Activated CD4-positive, alpha-beta T cell treated with anti-CD3 and anti-CD28 coated beads, Interleukin-2, amount 50 U/mL, for 24 hours (primary cell): ENCODE measurements at regions not wholly inside any gene's neighbourhood (a gene's known extent, or its start where the extent isn't known, plus 50 kb on each side); places are given as distances from the start of the nearest gene placed in this dataset.

Experiments
- DNase-seq, 2 donors: peaks; one replicate each; pipeline ENCODE4 v3.0.0-alpha.2; 2020; ENCODE audit warnings: low read depth in 1 of 2, low spot score in 1 of 2

DNA sequence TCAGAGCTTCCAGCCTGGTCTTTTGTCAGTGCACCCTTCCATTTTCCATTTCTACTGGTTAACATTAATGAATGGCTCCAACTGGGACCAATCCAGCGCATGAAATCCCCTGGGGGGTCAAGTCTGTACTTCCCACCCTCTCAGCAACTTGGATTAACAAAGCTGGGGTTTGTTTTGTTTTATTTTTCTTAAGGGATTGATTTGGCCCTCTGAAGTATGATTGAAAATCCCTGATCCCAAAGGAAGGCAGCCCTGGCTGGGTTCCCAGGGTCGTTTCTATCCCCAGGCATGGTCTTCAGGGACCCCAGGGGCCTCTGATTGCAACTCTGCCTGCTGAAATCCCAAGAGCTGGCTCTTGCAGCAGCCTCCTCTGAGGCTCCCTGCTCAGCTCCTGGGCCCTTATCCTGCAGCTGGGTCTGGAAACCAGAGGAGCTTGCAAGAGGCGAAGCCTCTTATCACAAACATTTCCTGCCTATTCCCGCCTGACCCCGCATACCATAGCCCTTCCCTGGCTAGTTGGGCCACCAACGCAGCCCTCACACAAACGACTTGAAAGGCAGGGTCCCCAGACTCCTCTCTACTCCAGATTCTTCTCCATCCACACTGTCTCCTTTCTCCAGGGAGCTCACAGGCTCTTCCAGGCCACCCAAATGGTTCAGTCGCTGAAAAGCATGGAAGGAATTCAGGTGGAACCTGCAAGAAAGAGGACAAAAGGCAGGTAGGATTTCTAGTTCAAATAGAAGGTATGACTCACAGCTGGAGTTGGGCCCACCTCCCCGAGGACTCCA is 109.7 kb upstream of the PKDCC start:
- no peak for DNase-seq

DNA sequence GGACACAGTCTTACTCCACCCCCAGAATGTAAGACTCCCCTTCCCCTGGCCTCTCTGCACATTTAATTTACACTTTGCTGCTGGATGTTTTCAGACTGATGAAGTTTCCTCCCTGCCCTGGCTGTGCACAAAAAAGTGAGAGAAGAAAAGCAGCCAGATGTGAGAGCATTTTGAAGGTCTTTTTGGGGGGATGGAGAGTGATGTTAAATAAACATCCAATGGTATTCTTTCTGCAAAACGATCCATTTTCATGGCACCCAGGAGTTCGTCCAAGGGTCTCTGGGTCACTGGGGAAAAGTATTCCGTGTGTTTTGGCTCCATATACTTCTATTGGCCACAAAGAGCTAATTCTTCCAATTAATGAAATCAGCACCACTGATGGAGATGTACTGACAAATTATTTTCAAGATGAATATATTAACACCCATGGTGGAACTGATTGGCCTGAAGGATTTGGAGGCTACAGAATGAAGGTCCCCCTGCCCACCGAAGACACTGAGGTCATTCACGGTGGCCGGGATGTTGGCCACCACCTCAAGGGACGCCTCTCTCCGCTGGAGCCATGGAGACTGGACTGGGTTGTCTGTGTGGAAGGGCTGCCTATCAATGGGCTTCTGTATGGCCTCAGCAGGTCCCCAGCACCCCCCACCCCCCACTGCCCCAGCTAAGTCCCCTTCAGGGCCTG is 107.6 kb upstream of the PKDCC start:
- no peak for DNase-seq

DNA sequence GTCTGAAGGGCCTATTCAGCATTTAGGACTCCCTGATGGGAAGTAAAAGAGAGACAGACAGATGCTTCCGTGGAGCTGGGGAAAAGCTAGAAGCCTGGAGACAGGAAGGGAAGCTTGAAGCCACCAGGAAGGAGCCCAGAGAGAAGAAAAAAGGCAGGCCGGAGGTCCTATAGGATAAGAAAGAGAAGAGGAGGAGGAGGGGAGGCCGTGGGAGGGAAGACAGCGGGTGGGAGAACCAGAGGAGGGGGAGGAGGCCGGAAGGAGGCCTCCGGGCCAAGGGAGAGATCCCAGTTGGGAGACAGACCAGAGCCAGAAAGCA is 107.1 kb upstream of the PKDCC start:
- no peak for DNase-seq

DNA sequence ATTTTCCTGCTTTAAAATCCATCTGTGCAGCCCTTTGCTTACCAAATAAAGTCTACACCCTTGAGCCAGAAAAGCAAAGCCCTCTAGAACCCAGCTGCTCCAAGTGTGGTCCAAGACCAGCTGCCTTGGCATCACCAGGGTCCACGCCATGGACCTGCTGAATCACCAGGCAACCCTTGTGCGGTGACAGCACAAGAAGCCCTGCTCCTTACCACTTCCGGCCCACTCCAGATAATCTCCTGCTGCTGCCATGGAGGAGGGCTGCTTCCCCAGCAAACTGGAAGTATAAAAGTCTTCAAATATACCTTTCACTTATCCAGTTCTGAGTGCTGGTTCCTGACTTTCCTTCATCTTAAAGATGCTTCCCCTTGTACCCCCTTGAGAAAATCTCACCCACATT is 106.0 kb upstream of the PKDCC start:
- no peak for DNase-seq

DNA sequence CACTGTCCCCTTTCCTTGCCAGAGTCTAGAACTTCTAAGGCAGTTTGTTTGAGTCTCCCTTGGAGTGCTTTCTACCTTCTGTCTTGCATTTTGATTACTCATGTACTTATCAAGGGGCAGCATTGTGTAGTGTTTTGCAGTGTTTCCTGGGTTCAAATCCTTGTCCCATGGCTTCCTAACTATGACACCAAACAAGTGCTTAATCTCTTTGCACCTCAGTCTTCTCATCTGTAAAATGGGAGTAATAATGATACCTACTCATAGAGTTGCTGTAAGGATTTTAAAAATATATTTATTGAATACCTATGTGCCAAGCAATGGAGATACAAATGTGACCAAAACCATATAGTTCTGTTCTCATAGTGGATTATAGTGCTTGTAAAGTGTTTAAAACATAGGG is 105.5 kb upstream of the PKDCC start:
- no peak for DNase-seq

DNA sequence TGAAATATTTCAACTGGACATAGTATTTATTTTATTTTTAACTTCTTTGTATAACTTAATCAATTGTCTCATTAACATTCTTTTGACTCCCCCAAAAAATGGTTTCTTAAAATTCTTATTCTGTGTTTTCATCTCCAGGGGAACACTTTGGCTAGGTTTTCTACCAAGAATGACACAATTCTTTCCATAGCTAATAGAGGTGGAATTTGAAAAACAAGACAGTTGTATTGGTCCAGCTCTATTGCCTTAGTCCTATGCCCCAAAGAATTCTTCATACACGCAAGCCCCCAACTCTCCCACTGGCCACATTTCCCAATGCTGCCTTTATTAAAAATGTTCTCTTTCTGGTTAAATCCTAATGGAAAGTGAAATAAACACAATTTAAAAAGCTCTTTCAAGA is 104.7 kb upstream of the PKDCC start:
- DNase-seq: no peak

DNA sequence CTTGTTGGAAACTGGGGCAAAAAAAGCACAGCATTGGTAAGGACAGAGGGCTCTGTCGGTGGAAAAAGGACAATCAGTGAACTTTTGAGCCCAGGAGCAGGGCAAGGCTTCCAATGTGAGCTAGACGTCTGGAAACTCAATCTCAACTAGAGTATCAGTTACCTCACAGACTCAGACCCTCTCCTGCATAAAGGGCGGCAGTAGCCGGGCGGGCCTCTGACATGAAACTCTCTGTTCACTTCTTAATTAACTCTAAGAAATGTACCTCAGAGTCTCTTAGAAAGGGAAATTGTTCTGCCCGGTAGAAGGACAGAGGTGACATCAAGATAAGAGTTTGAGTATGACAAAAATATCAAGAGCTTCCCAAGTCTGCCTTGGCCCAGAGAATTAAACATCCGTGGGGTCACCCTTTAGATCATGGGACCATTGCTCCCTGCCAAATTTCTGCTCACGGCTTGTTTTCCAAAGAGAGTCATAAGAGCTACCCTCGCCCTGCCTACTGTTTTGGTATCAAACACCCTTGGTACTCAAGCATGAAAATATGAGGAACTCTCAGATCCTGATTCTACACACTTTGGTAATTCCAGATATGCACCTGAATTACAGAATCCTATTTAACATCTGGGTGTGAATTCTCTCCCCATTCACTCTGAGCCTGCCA is 103.5 kb upstream of the PKDCC start:
- DNase-seq: no peak

DNA sequence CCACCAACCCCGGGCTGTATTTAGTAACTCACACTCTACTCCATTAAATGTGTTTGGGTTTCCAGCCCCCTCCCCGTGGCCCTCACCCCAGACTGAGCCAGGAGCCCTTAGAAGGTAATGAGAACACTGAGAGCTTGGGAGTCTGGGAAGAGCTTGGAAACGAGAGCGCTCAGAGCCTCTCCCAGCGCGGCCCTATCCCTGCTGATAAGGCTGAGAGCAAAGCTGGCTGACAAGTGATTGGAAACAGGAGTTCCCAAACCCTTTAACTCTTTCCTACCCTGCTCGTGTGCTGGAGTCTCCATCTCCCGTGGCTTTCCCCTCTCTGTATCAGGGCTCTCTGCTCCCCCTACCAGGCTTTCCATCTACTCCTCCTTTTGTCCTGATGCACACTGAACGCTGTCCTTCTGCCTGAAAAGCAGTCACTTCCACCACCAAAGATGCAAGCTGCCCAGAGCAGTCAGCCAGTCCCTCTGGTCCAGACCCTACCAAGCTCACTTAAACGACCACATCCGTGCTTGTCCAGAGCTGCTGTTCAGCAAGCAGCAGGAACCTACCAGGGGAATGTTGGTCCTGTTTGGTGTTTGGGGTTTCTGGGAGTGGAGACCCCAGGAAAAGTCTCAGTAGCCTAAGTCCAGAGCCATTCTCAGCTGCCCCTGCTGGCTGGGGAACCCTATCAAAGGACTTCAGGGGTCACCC is 100.0 kb upstream of the PKDCC start:
- no peak for DNase-seq

DNA sequence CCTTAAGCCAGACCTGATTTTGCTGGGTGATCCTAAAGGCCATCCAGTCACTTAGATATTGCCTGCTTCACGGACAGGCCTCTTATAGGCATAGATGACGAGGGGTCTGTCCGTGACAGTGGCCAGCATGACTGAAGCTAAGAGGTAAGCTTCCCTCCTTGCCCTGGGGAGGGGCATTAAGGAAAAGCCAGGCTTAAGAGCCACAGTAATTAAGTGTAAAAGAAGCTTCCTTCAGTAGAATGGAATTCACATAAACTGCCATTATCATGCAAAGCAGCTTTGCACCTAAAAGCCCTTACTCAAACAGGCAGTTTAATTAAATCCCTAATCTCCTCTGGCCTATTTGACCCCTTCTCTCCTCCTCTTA is 99.4 kb upstream of the PKDCC start:
- DNase-seq: no peak

DNA sequence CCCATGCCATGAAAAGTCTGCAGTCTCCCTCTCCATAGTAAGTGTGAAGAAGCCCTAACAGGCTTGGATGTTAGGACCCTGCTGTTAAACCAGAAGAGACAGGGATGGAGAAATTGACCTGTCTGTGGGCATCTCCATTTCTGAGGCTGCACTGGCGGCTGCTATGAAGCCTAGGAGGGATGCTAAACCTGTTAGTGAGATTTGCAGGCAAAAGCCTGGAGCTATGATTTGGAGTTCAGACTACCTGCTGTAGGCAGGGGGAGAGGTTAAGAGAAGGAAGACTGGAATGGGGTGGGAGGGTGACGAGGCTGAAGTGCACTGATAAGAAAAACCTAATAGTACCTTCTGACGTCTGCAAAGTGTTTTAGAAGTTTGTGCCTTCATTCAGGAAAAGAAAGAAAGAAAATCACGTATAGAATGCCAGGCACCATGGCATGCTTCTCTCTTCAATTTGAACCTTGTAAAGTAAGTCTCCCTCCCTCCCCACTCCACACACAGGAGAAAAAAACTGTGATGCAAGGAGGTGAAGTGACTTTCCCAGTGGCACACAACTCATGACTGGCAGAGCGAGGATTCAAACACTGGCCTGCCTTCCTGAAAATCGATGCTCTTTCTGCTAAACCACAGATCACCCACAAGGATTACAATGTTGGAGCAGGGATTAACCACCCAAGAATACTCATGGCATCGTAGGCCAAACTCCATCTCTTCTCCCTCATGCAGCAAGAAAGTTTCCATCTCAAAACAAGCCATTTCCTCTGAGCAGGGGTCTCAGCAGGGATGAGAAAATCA is 98.5 kb upstream of the PKDCC start:
- no peak for DNase-seq

DNA sequence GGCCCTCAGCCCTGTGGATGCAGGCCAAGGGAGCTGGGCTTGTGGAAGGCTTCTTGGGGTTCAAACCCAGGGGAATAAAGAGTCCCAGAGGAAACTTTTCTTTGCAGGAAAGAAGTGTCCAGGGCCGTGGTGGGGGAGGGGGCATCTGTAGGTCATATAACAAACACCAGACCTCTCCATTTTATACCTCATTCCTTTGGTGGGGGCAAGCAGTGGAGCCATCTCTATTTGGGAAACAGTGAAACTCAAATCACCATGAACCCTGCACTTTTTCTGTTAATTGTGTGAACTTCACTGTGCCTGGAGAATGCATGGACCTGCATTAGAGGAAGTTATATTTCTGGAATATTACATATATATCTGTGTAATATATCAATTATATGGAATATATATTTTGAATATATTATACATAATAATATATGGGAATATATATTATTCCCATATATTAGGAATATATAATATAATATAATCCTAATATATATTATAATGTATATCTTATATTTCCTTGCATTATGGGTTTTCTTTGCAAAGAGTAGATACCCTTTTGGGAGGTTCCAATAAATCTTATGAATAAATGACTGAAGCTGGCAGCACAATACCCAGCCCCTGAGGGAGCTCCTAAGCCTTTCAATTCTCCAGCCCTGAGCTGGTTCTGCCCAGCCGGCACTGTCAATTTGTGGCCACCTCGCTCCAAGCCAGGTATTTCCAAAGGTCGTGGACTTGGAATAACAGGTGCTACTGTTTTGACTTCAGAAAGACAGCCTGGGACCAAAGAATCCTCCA is 97.7 kb upstream of the PKDCC start:
- DNase-seq: no peak

DNA sequence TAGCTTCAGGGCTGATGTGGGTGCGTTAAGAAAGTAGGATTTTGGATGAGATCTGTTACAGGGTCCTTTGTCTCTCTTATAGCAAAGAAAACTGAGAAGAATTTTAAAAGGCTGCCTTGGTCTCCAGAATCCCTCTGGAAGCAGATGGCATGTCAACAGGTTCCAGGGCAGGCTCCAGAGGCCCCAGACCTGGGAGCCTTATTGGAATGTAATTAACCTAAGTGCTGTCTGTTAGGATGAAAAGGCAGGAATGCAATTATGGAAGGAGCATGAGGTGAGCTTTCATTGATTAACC is 97.2 kb upstream of the PKDCC start:
- DNase-seq: no peak

DNA sequence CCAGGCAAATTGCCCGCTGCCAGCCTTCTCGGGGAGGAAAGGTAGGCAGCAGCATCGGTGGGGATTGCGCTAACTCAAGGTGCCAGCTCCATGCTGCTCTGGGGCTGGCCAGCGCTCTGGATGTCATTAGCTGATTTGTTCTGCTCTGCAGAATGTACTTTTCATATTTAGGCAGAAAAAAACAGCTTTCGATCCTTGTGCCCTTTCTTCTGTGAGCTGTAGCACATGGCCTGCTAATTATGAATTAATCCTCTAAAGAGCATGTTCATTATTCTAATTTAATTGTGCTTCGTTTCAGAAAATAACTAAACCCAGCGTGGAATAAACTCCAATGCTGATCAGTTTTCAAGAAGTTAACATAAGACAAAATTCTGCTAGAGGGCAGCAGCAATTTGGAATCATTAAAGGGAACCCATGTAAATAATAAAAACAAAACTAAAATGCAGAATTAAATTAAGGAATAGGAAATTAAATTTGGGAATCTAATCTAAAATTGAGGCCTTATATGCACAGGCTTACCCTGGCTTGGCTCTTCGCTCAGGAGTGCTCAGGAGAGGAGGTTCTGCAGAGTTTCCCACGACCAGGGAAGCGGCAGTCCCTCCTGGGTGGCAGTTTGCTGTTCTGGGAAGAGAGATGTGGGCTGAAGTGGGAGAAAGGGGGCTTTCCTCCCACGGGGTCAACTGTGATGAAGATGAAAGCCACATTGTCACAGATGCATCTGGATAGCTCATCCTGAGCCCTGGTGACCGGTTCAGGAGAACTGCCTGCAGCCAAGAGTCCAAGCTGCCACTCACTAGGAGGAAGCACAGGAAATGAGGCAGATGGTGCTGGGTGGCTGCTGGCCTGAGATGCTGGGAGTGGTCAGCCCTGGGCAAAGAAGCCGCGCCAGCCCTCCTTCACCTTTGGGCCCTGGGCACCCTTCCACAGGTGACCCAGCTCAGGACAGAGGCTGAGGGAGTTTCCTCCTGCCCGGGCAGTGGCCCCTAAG is 93.2 kb upstream of the PKDCC start:
- no peak for DNase-seq

DNA sequence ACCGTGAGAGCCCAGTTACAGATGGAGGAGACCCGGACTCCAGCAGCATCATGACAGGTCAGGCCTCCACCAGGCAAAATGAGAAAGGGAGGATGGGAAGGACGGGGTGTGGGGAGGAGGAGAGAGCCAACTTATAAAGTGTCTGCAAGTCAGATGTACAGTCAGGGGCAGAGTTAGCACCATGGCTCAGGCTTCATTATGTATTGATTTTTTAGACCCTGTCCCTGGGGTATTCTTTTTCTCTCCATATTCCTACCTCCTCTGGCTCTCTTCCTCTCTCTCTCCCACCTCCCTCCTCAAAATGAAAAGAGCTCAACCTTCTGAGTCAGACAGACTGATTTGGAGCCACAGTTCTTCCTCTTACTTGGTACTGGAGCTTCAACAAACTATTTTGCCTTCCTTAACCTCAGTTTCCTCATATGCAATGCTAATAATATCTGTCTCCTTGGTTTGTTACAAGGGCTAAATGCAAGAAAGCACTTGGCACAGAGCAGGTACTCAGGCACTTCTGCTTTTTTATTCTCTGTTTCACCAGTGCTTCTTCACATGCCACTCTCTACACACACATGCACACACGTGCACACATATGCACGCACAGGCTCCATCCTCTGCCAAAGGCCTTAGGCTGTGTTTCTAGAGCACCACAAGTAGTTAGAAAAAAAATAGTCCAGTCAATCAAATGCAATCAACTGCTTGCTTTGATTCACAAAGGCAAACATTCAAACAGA is 92.3 kb upstream of the PKDCC start:
- DNase-seq: no peak

DNA sequence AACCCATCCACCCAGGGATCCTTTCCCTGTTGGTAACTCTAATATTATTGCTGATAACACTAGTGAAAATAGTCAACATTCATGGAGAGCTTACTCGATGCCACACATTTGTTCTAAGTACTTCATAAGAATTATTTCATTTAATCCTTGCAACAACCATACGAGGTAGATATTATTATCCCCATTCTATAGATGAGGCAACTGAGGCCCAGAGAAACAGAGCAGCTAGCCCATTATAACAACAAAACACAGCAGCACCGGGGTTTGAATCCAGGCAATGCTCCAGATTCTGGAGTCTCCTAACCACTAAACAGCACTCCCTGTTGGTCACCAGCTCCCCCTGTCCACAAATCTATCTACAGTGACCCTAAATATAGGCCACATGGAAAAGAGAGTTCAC is 90.4 kb upstream of the PKDCC start:
- no peak for DNase-seq

DNA sequence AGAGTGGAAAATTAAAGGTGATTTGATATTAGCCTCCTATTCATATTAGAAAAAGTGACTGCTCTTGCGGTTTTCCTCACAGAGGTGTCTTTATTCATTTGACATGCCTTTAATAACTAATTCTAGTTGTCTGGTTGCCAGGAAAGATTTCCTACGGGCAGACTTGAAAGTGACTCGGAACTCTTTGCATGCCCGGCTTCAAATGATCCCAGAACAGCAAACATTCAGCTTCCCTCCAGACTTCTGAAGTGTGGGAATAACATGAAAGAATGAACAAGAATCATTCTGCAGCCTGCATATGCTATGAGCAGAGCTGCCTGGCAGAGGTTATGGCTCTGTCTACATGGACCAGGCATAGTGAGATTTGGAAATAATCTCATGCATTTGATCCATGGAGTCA is 89.6 kb upstream of the PKDCC start:
- no peak for DNase-seq

DNA sequence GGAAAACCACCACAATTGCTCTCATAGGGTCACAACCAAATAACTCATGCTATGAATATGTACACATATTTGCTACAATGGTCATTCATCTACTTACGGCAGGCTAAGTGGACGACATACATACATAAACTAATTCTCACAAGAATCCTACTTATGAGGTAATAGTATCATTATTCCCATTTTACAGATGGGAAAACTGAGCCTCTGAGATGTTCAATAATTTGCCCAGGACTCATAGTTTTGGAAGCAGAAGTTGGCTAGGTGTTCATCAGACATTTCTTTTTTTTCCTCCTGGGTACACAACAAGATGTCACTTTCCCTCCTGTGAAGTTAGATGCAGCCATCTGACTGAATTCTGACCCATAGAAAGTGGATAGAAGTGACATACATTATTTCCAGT is 89.0 kb upstream of the PKDCC start:
- no peak for DNase-seq

DNA sequence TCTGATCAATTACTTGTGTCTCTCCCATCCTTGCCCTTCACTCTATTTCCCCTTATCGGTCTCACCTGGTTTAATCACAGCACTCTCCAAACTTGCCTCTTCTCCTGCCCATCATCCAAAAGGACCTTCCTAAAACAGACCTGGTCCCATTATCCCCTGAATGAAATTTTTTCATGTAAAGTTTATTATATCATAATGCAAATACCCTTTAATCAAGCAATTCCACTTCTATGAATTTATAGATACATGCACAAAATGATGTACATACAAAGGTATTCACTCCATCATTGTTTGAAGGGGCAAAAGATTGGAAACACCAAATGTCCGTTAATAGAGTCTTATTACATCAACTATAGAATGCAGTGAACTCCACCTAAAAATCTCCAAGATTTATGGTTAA is 88.1 kb upstream of the PKDCC start:
- no peak for DNase-seq
